DOHH2 (cell line): ENCODE measurements at regions not wholly inside any gene's neighbourhood (a gene's known extent, or its start where the extent isn't known, plus 50 kb on each side); places are given as distances from the start of the nearest gene placed in this dataset.

Experiments used
- H3F3A ChIP-seq: fragments of 200-600 bp; sonication (generic), shearing (Covaris generic); 2 replicates; pipeline ENCODE4 v1.6.0; 2016; ENCODE audit warnings: antibody characterized with exemption, mild to moderate bottlenecking; ENCODE audit not compliant: control insufficient read depth, insufficient read depth
- H3K27ac ChIP-seq: fragments of 200-600 bp; sonication (generic); 2 replicates; pipeline ENCODE4 v1.5.1; 2014; ENCODE audit warnings: low read depth, mild to moderate bottlenecking, low read length, moderate library complexity
- H3K27me3 ChIP-seq: fragments of 200-600 bp; sonication (generic); 2 replicates; pipeline ENCODE4 v1.6.1; 2014; ENCODE audit warnings: mild to moderate bottlenecking, low read length, mixed read lengths; ENCODE audit not compliant: control insufficient read depth
- H3K36me3 ChIP-seq: fragments of 200-600 bp; sonication (generic); 2 replicates; pipeline ENCODE4 v1.6.1; 2014; ENCODE audit warnings: mild to moderate bottlenecking, low read length, moderate library complexity, mixed read lengths; ENCODE audit not compliant: control insufficient read depth
- H3K4me1 ChIP-seq: fragments of 200-600 bp; sonication (generic); 2 replicates; pipeline ENCODE4 v1.6.1; 2014; ENCODE audit warnings: mild to moderate bottlenecking, low read length, mixed read lengths; ENCODE audit not compliant: control insufficient read depth
- H3K4me2 ChIP-seq: fragments of 200-600 bp; sonication (generic); 2 replicates; pipeline ENCODE4 v1.6.0; 2014; ENCODE audit warnings: mild to moderate bottlenecking, low read length, moderate library complexity
- H3K4me3 ChIP-seq: fragments of 200-600 bp; sonication (generic); 2 replicates; pipeline ENCODE4 v1.5.1; 2014; ENCODE audit warnings: mild to moderate bottlenecking, low read length, mixed read lengths
- H3K79me2 ChIP-seq: fragments of 200-600 bp; sonication (generic); 2 replicates; pipeline ENCODE4 v1.6.1; 2014; ENCODE audit warnings: mild to moderate bottlenecking, low read length, mixed read lengths; ENCODE audit not compliant: control insufficient read depth
- H3K9me2 ChIP-seq: fragments of 200-600 bp; sonication (generic); replicated peaks from 2 replicates; pipeline ENCODE4 v1.6.1; 2014; ENCODE audit warnings: mild to moderate bottlenecking, low read length, mixed read lengths; ENCODE audit not compliant: control insufficient read depth
- H3K9me3 ChIP-seq: fragments of 200-600 bp; sonication (generic); 2 replicates; pipeline ENCODE4 v1.6.1; 2014; ENCODE audit warnings: antibody characterized with exemption, low read length, mixed read lengths; ENCODE audit not compliant: control insufficient read depth, insufficient read depth
- H4K20me1 ChIP-seq: fragments of 200-600 bp; sonication (generic); 2 replicates; pipeline ENCODE4 v1.6.0; 2014; ENCODE audit warnings: low read depth, mild to moderate bottlenecking, antibody characterized with exemption, low read length, moderate library complexity; ENCODE audit not compliant: control insufficient read depth, insufficient read depth
- EZH2phosphoT487 ChIP-seq: fragments of 200-600 bp; sonication (generic); IDR thresholded peaks from 2 replicates; pipeline ENCODE4 v1.6.1; 2017; ENCODE audit warnings: borderline replicate concordance, mild to moderate bottlenecking, antibody characterized with exemption, low read length, moderate library complexity, mixed read lengths
- TF ChIP-seq, protein P1 (sequence below): fragments of 200-600 bp; sonication (generic); IDR thresholded peaks from one replicate; pipeline ENCODE4 v1.5.1; 2014; ENCODE audit warnings: antibody characterized with exemption, mild to moderate bottlenecking, low read depth, low read length; ENCODE audit not compliant: poor library complexity, severe bottlenecking

DNA sequence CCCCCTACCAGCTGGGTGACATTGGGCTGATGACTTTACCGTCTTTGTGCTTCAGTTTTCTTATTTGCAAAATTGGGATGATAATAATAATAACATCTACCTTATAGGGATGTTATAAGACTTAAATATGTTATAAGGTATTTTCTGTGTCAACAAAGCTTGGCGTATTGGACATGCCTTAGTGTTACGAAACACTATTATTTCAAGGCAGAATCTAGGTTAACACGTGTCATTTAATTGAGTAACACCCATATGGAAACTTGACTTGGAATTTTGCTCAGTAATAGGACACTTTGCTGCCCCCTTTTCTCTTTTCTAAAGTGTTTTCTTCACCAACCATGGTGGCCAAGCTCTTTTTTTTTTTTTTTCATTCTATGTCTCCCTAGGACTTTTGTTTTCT lies 294.2 kb upstream of the SALL1 start:
- no peaks in the 10 kb centered on the region for H4K20me1 ChIP-seq
- no peak for TF ChIP-seq EZH2phosphoT487
- TF ChIP-seq, protein P1, sequence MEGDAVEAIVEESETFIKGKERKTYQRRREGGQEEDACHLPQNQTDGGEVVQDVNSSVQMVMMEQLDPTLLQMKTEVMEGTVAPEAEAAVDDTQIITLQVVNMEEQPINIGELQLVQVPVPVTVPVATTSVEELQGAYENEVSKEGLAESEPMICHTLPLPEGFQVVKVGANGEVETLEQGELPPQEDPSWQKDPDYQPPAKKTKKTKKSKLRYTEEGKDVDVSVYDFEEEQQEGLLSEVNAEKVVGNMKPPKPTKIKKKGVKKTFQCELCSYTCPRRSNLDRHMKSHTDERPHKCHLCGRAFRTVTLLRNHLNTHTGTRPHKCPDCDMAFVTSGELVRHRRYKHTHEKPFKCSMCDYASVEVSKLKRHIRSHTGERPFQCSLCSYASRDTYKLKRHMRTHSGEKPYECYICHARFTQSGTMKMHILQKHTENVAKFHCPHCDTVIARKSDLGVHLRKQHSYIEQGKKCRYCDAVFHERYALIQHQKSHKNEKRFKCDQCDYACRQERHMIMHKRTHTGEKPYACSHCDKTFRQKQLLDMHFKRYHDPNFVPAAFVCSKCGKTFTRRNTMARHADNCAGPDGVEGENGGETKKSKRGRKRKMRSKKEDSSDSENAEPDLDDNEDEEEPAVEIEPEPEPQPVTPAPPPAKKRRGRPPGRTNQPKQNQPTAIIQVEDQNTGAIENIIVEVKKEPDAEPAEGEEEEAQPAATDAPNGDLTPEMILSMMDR, result no peak
- no peaks in the 10 kb centered on the region for H3K79me2 ChIP-seq

DNA sequence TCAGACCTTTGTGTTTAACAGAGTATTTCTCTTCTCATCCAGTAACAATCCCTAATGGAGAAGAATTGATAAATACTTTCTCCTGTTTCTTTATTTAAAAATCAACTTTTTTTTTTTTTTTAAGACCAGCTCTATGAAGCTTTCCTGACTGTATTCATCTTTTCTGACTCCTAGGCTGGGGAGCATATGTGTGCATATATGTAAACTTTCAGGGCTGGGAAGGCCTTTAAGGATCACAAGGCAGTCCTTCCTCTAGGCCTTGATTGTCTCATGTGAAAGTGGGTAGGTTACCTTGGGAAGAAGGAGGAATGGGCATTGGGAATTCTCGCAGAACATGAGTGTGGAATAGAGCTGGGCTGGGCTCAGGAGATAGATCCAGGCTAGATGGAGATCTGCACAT lies 292.9 kb upstream of the SALL1 start:
- no peaks in the 10 kb centered on the region for H3K79me2 ChIP-seq
- no peak overlapping the region for H3K4me2 ChIP-seq
- no peaks in the 10 kb centered on the region for H3K27me3 ChIP-seq
- H3F3A ChIP-seq, result no peaks in the 10 kb centered on the region
- H3K4me1 ChIP-seq, result no peaks in the 10 kb centered on the region
- no peaks in the 10 kb centered on the region for H3K9me3 ChIP-seq
- no peaks in the 10 kb centered on the region for H3K9me2 ChIP-seq
- H3K27ac ChIP-seq, result no peak overlapping the region
- no peaks in the 10 kb centered on the region for H4K20me1 ChIP-seq
- H3K36me3 ChIP-seq, result no peaks in the 10 kb centered on the region
- no peak for TF ChIP-seq EZH2phosphoT487
- TF ChIP-seq, protein P1, result no peak
- H3K4me3 ChIP-seq, result no peak overlapping the region

More for the DNA sequence above, 294.2 kb upstream of the SALL1 start:
- Histone ChIP-seq H3K27me3 (no peaks in the 10 kb centered on the region), H3K4me2 (no peak overlapping the region), H3K4me1 (no peaks in the 10 kb centered on the region), H3K4me3 (no peak overlapping the region), H3K9me3 (no peaks in the 10 kb centered on the region), H3F3A (no peaks in the 10 kb centered on the region), H3K36me3 (no peaks in the 10 kb centered on the region), H3K9me2 (no peaks in the 10 kb centered on the region), H3K27ac (no peak overlapping the region)

DNA sequence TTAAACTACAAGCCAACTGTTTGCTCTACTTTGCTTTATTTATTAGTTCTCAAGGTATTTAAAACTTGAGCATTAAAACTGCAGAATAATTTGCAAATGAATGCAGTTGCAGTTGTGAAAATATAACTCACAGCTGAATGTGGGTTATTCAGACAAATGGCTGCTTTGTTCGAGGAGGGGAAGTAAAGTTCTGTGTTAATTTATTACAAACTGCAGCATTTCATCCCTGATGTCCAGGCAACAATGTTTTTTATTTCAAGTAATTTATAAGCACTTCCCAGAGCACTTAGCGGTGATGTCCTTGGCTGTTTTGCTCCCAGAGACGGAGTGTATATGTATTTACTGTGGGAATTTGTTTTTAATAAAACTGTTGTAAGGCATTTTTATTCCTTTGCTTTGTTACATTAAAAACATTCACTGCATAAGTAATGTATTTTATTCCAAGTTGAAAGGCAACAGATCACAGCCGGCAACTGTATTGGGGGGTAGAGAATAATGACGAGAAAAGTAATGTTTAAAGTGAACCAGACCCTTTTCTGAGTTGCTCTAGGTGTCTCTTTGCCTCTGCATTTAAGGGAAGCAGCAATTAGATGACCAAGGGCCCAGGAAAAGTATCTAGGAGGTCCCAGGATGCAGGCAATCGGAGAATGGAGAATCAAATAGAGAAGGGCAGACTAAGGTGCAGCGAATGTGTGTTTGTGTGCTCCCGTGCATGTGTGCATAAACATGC lies 291.2 kb upstream of the SALL1 start:
- Histone ChIP-seq H3K4me1 (no peaks in the 10 kb centered on the region), H3K4me2 (no peak overlapping the region), H3K9me2 (no peaks in the 10 kb centered on the region), H3F3A (no peaks in the 10 kb centered on the region), H3K4me3 (no peak overlapping the region), H3K27ac (no peak overlapping the region), H3K36me3 (no peaks in the 10 kb centered on the region), H3K9me3 (no peaks in the 10 kb centered on the region), H4K20me1 (no peaks in the 10 kb centered on the region), H3K79me2 (no peaks in the 10 kb centered on the region), H3K27me3 (no peaks in the 10 kb centered on the region)
- no peak for TF ChIP-seq EZH2phosphoT487
- TF ChIP-seq, protein P1, result no peak
